Anterior cingulate cortex (tissue), 58 donors: ENCODE measurements at regions not wholly inside any gene's neighbourhood (a gene's known extent, or its start where the extent isn't known, plus 50 kb on each side); places are given as distances from the start of the nearest gene placed in this dataset.

Experiments used
- DNase-seq, 58 donors: peaks; one replicate each; lab custom pipeline; 2025; lab: John Stamatoyannopoulos, UW

- no peak for DNase-seq
Observed at GRCh38 chr3:72205297-72205826, 420.4 kb upstream of the PROK2 start.

GRCh38 chr3:72204452-72204851 is 419.5 kb upstream of the PROK2 start:
- no peak for DNase-seq

GRCh38 chr3:72203613-72204349 is 418.8 kb upstream of the PROK2 start:
- no peak for DNase-seq

GRCh38 chr3:72203105-72203504 is 418.2 kb upstream of the PROK2 start:
- no peak for DNase-seq

- no peak for DNase-seq
Observed at GRCh38 chr3:72200332-72200731, 415.4 kb upstream of the PROK2 start.

- no peak for DNase-seq
Observed at GRCh38 chr3:72199530-72199929, 414.6 kb upstream of the PROK2 start.

GRCh38 chr3:72196377-72196929 is 411.5 kb upstream of the PROK2 start:
- DNase-seq: no peak

GRCh38 chr3:72195895-72196294 is 410.9 kb upstream of the PROK2 start:
- no peak for DNase-seq

- DNase-seq: no peak
Observed at GRCh38 chr3:72194458-72194857, 409.5 kb upstream of the PROK2 start.

- DNase-seq: no peak
Observed at GRCh38 chr3:72193771-72194430, 409.0 kb upstream of the PROK2 start.

GRCh38 chr3:72192572-72192971 is 407.6 kb upstream of the PROK2 start:
- DNase-seq: no peak

- DNase-seq: no peak
Observed at GRCh38 chr3:72191209-72191960, 406.4 kb upstream of the PROK2 start.

- DNase-seq: peak in 2 of 58 donors; percentile 7 to 28
Observed at GRCh38 chr3:72190050-72190449, 405.1 kb upstream of the PROK2 start.

GRCh38 chr3:72189339-72189738 is 404.4 kb upstream of the PROK2 start:
- DNase-seq: peak in 6 of 58 donors; percentile 4 to 33 (median 24)

GRCh38 chr3:72188536-72188935 is 403.6 kb upstream of the PROK2 start:
- DNase-seq: no peak

- DNase-seq: no peak
Observed at GRCh38 chr3:72187131-72187530, 402.2 kb upstream of the PROK2 start.

- DNase-seq: no peak
Observed at GRCh38 chr3:72186400-72186855, 401.5 kb upstream of the PROK2 start.

- peak in 2 of 58 donors; percentile 13 to 15 for DNase-seq
Observed at GRCh38 chr3:72185549-72186399, 400.8 kb upstream of the PROK2 start.

- DNase-seq: no peak
Observed at GRCh38 chr3:72183489-72183888, 398.5 kb upstream of the PROK2 start.

GRCh38 chr3:72182206-72182605 is 397.3 kb upstream of the PROK2 start:
- DNase-seq: no peak
